HepG2 (cell line): ENCODE measurements at regions not wholly inside any gene's neighbourhood (a gene's known extent, or its start where the extent isn't known, plus 50 kb on each side); places are given as distances from the start of the nearest gene placed in this dataset.

Experiments
- POLR2AphosphoS2 ChIP-seq: IDR thresholded peaks from 2 replicates; pipeline ENCODE4 v1.6.1; 2011; ENCODE audit warnings: low read depth, low read length, improper control_type of control experiment
- POLR2AphosphoS5 ChIP-seq: IDR thresholded peaks from 2 replicates; pipeline ENCODE4 v1.6.1; 2012; ENCODE audit warnings: low read depth, low read length
- TF ChIP-seq, protein P1 (sequence below): sonication (generic); formaldehyde crosslinking; IDR thresholded peaks from 2 replicates; pipeline ENCODE4 v1.4.0; 2020; ENCODE audit warnings: missing genetic modification reagents
- TF ChIP-seq, protein P2 (sequence below): IDR thresholded peaks from 2 replicates; pipeline ENCODE4 v1.6.1; 2016; ENCODE audit warnings: low read depth, missing genetic modification reagents, missing compliant biosample characterization

DNA sequence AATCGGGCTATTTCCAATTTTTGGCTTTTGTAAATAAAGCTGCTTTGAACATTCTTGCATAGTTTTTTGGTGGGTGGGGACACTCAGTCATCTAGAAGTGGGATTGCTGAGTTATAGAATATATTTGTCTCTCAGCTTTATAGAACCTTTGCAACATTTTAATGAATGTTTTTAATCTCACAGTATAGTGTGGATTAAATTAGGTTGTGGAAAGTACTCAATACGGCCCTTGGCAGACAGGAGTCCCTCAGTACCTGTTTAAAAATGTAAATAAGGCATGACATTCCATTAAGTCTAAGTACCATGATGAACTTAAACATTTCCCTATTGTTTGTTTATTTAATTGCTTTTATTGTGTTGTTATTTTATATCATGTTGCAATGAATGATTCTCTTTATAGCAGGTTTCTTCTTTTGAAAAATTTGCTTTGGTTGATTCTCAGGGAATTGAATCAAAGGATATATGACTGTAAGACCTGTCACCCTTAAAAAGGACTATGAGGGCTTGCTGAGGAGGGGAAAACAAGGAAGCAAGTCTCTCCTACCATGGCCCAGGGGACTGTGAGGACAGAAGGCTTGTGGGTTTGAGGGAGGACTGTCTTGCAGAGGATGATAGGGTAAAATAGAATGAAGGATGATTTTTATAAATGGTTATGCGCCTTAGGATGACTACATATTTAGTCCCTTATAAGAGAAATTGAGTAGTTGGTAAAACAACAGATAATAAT is 165.1 kb downstream of the RPIA start:
- TF ChIP-seq, protein P1, sequence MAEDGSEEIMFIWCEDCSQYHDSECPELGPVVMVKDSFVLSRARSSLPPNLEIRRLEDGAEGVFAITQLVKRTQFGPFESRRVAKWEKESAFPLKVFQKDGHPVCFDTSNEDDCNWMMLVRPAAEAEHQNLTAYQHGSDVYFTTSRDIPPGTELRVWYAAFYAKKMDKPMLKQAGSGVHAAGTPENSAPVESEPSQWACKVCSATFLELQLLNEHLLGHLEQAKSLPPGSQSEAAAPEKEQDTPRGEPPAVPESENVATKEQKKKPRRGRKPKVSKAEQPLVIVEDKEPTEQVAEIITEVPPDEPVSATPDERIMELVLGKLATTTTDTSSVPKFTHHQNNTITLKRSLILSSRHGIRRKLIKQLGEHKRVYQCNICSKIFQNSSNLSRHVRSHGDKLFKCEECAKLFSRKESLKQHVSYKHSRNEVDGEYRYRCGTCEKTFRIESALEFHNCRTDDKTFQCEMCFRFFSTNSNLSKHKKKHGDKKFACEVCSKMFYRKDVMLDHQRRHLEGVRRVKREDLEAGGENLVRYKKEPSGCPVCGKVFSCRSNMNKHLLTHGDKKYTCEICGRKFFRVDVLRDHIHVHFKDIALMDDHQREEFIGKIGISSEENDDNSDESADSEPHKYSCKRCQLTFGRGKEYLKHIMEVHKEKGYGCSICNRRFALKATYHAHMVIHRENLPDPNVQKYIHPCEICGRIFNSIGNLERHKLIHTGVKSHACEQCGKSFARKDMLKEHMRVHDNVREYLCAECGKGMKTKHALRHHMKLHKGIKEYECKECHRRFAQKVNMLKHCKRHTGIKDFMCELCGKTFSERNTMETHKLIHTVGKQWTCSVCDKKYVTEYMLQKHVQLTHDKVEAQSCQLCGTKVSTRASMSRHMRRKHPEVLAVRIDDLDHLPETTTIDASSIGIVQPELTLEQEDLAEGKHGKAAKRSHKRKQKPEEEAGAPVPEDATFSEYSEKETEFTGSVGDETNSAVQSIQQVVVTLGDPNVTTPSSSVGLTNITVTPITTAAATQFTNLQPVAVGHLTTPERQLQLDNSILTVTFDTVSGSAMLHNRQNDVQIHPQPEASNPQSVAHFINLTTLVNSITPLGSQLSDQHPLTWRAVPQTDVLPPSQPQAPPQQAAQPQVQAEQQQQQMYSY (CRISPR knock-in tag) = no peak
- no peak for TF ChIP-seq POLR2AphosphoS2
- TF ChIP-seq, protein P2, sequence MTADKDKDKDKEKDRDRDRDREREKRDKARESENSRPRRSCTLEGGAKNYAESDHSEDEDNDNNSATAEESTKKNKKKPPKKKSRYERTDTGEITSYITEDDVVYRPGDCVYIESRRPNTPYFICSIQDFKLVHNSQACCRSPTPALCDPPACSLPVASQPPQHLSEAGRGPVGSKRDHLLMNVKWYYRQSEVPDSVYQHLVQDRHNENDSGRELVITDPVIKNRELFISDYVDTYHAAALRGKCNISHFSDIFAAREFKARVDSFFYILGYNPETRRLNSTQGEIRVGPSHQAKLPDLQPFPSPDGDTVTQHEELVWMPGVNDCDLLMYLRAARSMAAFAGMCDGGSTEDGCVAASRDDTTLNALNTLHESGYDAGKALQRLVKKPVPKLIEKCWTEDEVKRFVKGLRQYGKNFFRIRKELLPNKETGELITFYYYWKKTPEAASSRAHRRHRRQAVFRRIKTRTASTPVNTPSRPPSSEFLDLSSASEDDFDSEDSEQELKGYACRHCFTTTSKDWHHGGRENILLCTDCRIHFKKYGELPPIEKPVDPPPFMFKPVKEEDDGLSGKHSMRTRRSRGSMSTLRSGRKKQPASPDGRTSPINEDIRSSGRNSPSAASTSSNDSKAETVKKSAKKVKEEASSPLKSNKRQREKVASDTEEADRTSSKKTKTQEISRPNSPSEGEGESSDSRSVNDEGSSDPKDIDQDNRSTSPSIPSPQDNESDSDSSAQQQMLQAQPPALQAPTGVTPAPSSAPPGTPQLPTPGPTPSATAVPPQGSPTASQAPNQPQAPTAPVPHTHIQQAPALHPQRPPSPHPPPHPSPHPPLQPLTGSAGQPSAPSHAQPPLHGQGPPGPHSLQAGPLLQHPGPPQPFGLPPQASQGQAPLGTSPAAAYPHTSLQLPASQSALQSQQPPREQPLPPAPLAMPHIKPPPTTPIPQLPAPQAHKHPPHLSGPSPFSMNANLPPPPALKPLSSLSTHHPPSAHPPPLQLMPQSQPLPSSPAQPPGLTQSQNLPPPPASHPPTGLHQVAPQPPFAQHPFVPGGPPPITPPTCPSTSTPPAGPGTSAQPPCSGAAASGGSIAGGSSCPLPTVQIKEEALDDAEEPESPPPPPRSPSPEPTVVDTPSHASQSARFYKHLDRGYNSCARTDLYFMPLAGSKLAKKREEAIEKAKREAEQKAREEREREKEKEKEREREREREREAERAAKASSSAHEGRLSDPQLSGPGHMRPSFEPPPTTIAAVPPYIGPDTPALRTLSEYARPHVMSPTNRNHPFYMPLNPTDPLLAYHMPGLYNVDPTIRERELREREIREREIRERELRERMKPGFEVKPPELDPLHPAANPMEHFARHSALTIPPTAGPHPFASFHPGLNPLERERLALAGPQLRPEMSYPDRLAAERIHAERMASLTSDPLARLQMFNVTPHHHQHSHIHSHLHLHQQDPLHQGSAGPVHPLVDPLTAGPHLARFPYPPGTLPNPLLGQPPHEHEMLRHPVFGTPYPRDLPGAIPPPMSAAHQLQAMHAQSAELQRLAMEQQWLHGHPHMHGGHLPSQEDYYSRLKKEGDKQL (CRISPR knock-in tag) = no peak
- no peak for TF ChIP-seq POLR2AphosphoS5
